H1 (cell line): ENCODE measurements at regions not wholly inside any gene's neighbourhood (a gene's known extent, or its start where the extent isn't known, plus 50 kb on each side); places are given as distances from the start of the nearest gene placed in this dataset.

Experiments used
- CTCF ChIA-PET: fragments of 300-600 bp; sonication (Branson Sonifier 250); formaldehyde crosslinking; loops from one replicate; lab custom pipeline; 2021; ENCODE audit not compliant: partially characterized antibody; lab: Charles Lee
- POLR2A ChIA-PET: fragments of 300-600 bp; sonication (Branson Sonifier 250); formaldehyde crosslinking; loops from one replicate; lab custom pipeline; 2021; ENCODE audit warnings: inconsistent platforms; ENCODE audit not compliant: partially characterized antibody; lab: Charles Lee
- DNase-seq, 2 experiments: peaks; one replicate each; pipeline versions ENCODE4 v3.0.0 to v3.0.0-alpha.2; 2010 to 2022; ENCODE audit warnings: low spot score in 2 of 2, low read depth in 1 of 2, mixed read lengths in 1 of 2
- FAIRE-seq: peaks from 2 replicates; lab custom pipeline; 2011; peaks lifted over from hg19 to GRCh38; lab: Jason Lieb, UNC
- H2AFZ ChIP-seq: 2 replicates; pipeline ENCODE4 v1.8.1; 2012; ENCODE audit warnings: low read length, inconsistent platforms
- H2AK5ac ChIP-seq: 2 replicates; pipeline ENCODE4 v1.6.1; 2013; ENCODE audit warnings: low read depth, low read length
- H2BK120ac ChIP-seq: replicated peaks from 2 replicates; pipeline ENCODE3; 2013; ENCODE audit warnings: low read depth, low read length, inconsistent platforms
- H2BK12ac ChIP-seq: 2 replicates; pipeline ENCODE4 v1.6.1; 2013; ENCODE audit warnings: low read depth, low read length
- H2BK15ac ChIP-seq: 2 replicates; pipeline ENCODE4 v1.6.1; 2013; ENCODE audit warnings: low read length
- H2BK20ac ChIP-seq: 2 replicates; pipeline ENCODE4 v1.6.1; 2013; ENCODE audit warnings: low read length
- H2BK5ac ChIP-seq: 2 replicates; pipeline ENCODE4 v1.6.1; 2013; ENCODE audit warnings: low read depth, low read length
- H3K14ac ChIP-seq: 2 replicates; pipeline ENCODE4 v1.6.1; 2013; ENCODE audit warnings: inconsistent platforms; ENCODE audit not compliant: insufficient read length
- H3K18ac ChIP-seq: 2 replicates; pipeline ENCODE4 v1.6.1; 2013; ENCODE audit warnings: low read length; ENCODE audit errors: extremely low read depth
- H3K23ac ChIP-seq: 2 replicates; pipeline ENCODE4 v1.6.1; 2013; ENCODE audit warnings: inconsistent platforms; ENCODE audit not compliant: insufficient read length
- H3K23me2 ChIP-seq: 2 replicates; pipeline ENCODE4 v1.6.1; 2013; ENCODE audit warnings: low read depth, low read length
- H3K27ac ChIP-seq: 2 replicates; pipeline ENCODE4 v1.6.1; 2011; ENCODE audit warnings: low read depth, low read length, inconsistent platforms
- H3K27me3 ChIP-seq, 4 experiments: replicated peaks in 1 of 4; 1 replicate in 1 of 4; 2 replicates in 3 of 4; pipeline versions ENCODE4 v1.6.1 to v1.8.1; 2011 to 2013; ENCODE audit warnings: low read length in 3 of 4, mild to moderate bottlenecking in 3 of 4, inconsistent platforms in 2 of 4, mixed read lengths in 2 of 4, moderate library complexity in 1 of 4; ENCODE audit not compliant: control insufficient read depth in 3 of 4, insufficient read depth in 3 of 4; ENCODE audit errors: extremely low read depth in 1 of 4
- H3K36me3 ChIP-seq, 4 experiments: 2 replicates each; pipeline versions ENCODE4 v1.6.1 to v1.8.1; 2011 to 2013; ENCODE audit warnings: mild to moderate bottlenecking in 4 of 4, low read length in 3 of 4, moderate library complexity in 2 of 4, control low read depth in 1 of 4, inconsistent platforms in 1 of 4; ENCODE audit not compliant: insufficient read depth in 4 of 4, control insufficient read depth in 2 of 4
- H3K4ac ChIP-seq: replicated peaks from 2 replicates; pipeline ENCODE3; 2013; ENCODE audit warnings: low read length, low read depth, mixed read lengths, inconsistent platforms; ENCODE audit not compliant: insufficient read length
- H3K4me1 ChIP-seq, 4 experiments: replicated peaks in 1 of 4; 1 replicate in 1 of 4; 2 replicates in 3 of 4; pipeline versions ENCODE4 v1.6.1 to v1.8.1; 2011 to 2013; ENCODE audit warnings: low read length in 3 of 4, inconsistent platforms in 2 of 4, mixed read lengths in 1 of 4; ENCODE audit not compliant: insufficient read depth in 4 of 4, control insufficient read depth in 3 of 4
- H3K4me2 ChIP-seq, 2 experiments: 2 replicates each; pipeline versions ENCODE4 v1.6.1 to v1.8.1; 2011 to 2013; ENCODE audit warnings: low read depth in 2 of 2, low read length in 2 of 2, control low read depth in 1 of 2, inconsistent platforms in 1 of 2, mild to moderate bottlenecking in 1 of 2; ENCODE audit not compliant: insufficient read depth in 1 of 2
- H3K4me3 ChIP-seq, 4 experiments: fragments of 200-600, 300-600 bp in 1 of 4; sonication (generic), shearing (Covaris generic), sonication (Bioruptor Twin) in 1 of 4; 2 replicates each; pipeline versions ENCODE4 v1.5.1 to v1.8.1; 2011 to 2016; ENCODE audit warnings: low read length in 4 of 4, low read depth in 3 of 4, control low read depth in 2 of 4, inconsistent platforms in 2 of 4, mild to moderate bottlenecking in 2 of 4, mixed read lengths in 1 of 4, moderate library complexity in 1 of 4; ENCODE audit not compliant: insufficient read depth in 2 of 4; ENCODE audit errors: extremely low read depth in 1 of 4
- H3K56ac ChIP-seq: replicated peaks from 2 replicates; pipeline ENCODE3; 2013; ENCODE audit warnings: low read depth, mild to moderate bottlenecking, mixed read lengths, low read length, inconsistent platforms; ENCODE audit not compliant: insufficient read length
- H3K79me1 ChIP-seq: 2 replicates; pipeline ENCODE4 v1.6.1; 2013; ENCODE audit warnings: low read depth, low read length, control low read depth
- H3K79me2 ChIP-seq, 2 experiments: 2 replicates each; pipeline versions ENCODE4 v1.6.1 to v1.8.1; 2012 to 2013; ENCODE audit warnings: low read length in 2 of 2, mild to moderate bottlenecking in 2 of 2, inconsistent platforms in 1 of 2; ENCODE audit not compliant: insufficient read depth in 2 of 2, control insufficient read depth in 1 of 2
- H3K9ac ChIP-seq, 4 experiments: replicated peaks in 1 of 4; 1 replicate in 1 of 4; 2 replicates in 3 of 4; pipeline versions ENCODE4 v1.6.1 to v1.8.1; 2011 to 2013; ENCODE audit warnings: low read depth in 3 of 4, low read length in 3 of 4, control low read depth in 2 of 4, mild to moderate bottlenecking in 2 of 4, moderate library complexity in 2 of 4, inconsistent platforms in 1 of 4; ENCODE audit errors: extremely low read depth in 1 of 4
- H3K9me3 ChIP-seq, 2 experiments: 2 replicates each; pipeline versions ENCODE4 v1.6.1 to v1.8.1; 2012 to 2013; ENCODE audit warnings: mild to moderate bottlenecking in 2 of 2, moderate library complexity in 2 of 2, control low read depth in 1 of 2, inconsistent platforms in 1 of 2, low read depth in 1 of 2, low read length in 1 of 2, mixed read lengths in 1 of 2; ENCODE audit not compliant: insufficient read depth in 2 of 2
- H4K20me1 ChIP-seq, 2 experiments: replicated peaks in 1 of 2; 2 replicates each; pipeline versions ENCODE3 to v1.8.1; 2011 to 2013; ENCODE audit warnings: inconsistent platforms in 2 of 2, low read length in 2 of 2, mild to moderate bottlenecking in 1 of 2; ENCODE audit not compliant: insufficient read depth in 2 of 2, control insufficient read depth in 1 of 2
- H4K5ac ChIP-seq: 2 replicates; pipeline ENCODE4 v1.6.1; 2013; ENCODE audit warnings: low read length, low read depth, mixed read lengths, inconsistent platforms; ENCODE audit not compliant: insufficient read length
- H4K8ac ChIP-seq: 2 replicates; pipeline ENCODE4 v1.8.0; 2013; ENCODE audit warnings: mild to moderate bottlenecking, moderate library complexity, low read length, inconsistent platforms; ENCODE audit not compliant: insufficient read depth; ENCODE audit errors: extremely low read depth
- H4K91ac ChIP-seq: replicated peaks from 2 replicates; pipeline ENCODE3; 2013; ENCODE audit warnings: low read length, mixed read lengths, inconsistent platforms; ENCODE audit not compliant: insufficient read length
- GTF2F1 ChIP-seq: IDR thresholded peaks from 2 replicates; pipeline ENCODE4 v1.6.1; 2012; ENCODE audit warnings: low read depth, low read length, improper control_type of control experiment, borderline replicate concordance
- KDM1A ChIP-seq: fragments of 200-600, 300-600 bp; sonication (generic); IDR thresholded peaks from 2 replicates; pipeline ENCODE4 v1.7.1; 2016; ENCODE audit warnings: mild to moderate bottlenecking, low read length, borderline replicate concordance
- KDM4A ChIP-seq: IDR thresholded peaks from one replicate; pipeline ENCODE4 v1.7.1; 2012; ENCODE audit warnings: low read depth, mild to moderate bottlenecking, moderate library complexity, low read length, inconsistent platforms; ENCODE audit not compliant: severe bottlenecking
- RNF2 ChIP-seq: fragments of 200-900, 300-1000 bp; sonication (generic); IDR thresholded peaks from 2 replicates; pipeline ENCODE4 v1.7.1; 2016; ENCODE audit warnings: borderline replicate concordance, low read depth, mild to moderate bottlenecking, antibody characterized with exemption, low read length; ENCODE audit not compliant: poor library complexity, severe bottlenecking; ENCODE audit errors: missing control alignments
- SUZ12 ChIP-seq: fragments of 200-600 bp; sonication (generic); IDR thresholded peaks from 2 replicates; pipeline ENCODE4 v1.6.1; 2012; ENCODE audit warnings: mild to moderate bottlenecking, inconsistent platforms, low read length, moderate library complexity, mixed read lengths
- TAF1 ChIP-seq: IDR thresholded peaks from 2 replicates; pipeline ENCODE4 v1.6.1; 2011; ENCODE audit warnings: mild to moderate bottlenecking, low read depth, low read length
- TBP ChIP-seq: IDR thresholded peaks from 2 replicates; pipeline ENCODE4 v1.6.1; 2011; ENCODE audit warnings: low read depth, low read length, improper control_type of control experiment
- WGBS, 2 experiments: shearing (Covaris generic) in 1 of 2; methylation state at CpG; one replicate each; pipeline versions ENCODE4 v1.1.6 to v1.1.7; 2013 to 2015; ENCODE audit warnings: low lambda C conversion rate in 2 of 2, mixed read lengths in 2 of 2, inconsistent platforms in 1 of 2, low coverage in 1 of 2, missing lambda C conversion rate in 1 of 2; ENCODE audit not compliant: insufficient replicate concordance in 2 of 2, insufficient coverage in 1 of 2, insufficient read length in 1 of 2; ENCODE audit errors: extremely low coverage in 1 of 2, missing lambda C conversion rate in 1 of 2; 5-methylcytosine and 5-hydroxymethylcytosine counted together

GRCh38 chrX:149374751-149375150 lies 130.4 kb downstream of the IDS start:
- Histone ChIP-seq H4K20me1 (no peaks in the 10 kb centered on the region), H2BK120ac (no peak overlapping the region), H3K4me1 (no peaks in the 10 kb centered on the region), H3K27ac (no peak overlapping the region), H4K8ac (no peak overlapping the region), H2AFZ (no peak overlapping the region), H3K14ac (no peak overlapping the region), H3K9ac (no peak overlapping the region), H4K91ac (no peak overlapping the region), H3K4me2 (no peak overlapping the region), H4K5ac (no peak overlapping the region), H2BK5ac (no peak overlapping the region), H3K9me3 (no peaks in the 10 kb centered on the region), H2BK12ac (no peak overlapping the region), H2AK5ac (no peak overlapping the region), H3K23me2 (no peaks in the 10 kb centered on the region), H3K18ac (no peak overlapping the region), H3K79me1 (no peaks in the 10 kb centered on the region), H3K27me3 (no peaks in the 10 kb centered on the region), H3K23ac (no peak overlapping the region), H2BK20ac (no peak overlapping the region), H3K4me3 (no peak overlapping the region), H3K4ac (no peak overlapping the region), H3K56ac (no peak overlapping the region), H2BK15ac (no peak overlapping the region), H3K36me3 (no peaks in the 10 kb centered on the region), H3K79me2 (no peaks in the 10 kb centered on the region)
- WGBS, 2 experiments, result 89% methylated on average over 3 of the region's 3 CpGs; no CpG with 5 or more reads in 1 of the 2 experiments
- FAIRE-seq, result no peak
- TF ChIP-seq SUZ12 (no peak), GTF2F1 (no peak), RNF2 (no peak), KDM4A (no peak), KDM1A (no peak), TBP (no peak), TAF1 (no peak)
- no peak for DNase-seq
- POLR2A ChIA-PET, result no interaction called here
- CTCF ChIA-PET, result interaction anchor here (1.3 kb wide), 1 partner anchor 88 kb away, joined by 3 read pairs; no protein-coding TSS in a partner anchor
